Superior temporal gyrus (tissue), 1 donor: ENCODE measurements at regions not wholly inside any gene's neighbourhood (a gene's known extent, or its start where the extent isn't known, plus 50 kb on each side); places are given as distances from the start of the nearest gene placed in this dataset.

Experiments
- DNase-seq: peaks from one replicate; pipeline ENCODE4 v3.0.0-alpha.2; 2016; ENCODE audit errors: extremely low spot score

DNA sequence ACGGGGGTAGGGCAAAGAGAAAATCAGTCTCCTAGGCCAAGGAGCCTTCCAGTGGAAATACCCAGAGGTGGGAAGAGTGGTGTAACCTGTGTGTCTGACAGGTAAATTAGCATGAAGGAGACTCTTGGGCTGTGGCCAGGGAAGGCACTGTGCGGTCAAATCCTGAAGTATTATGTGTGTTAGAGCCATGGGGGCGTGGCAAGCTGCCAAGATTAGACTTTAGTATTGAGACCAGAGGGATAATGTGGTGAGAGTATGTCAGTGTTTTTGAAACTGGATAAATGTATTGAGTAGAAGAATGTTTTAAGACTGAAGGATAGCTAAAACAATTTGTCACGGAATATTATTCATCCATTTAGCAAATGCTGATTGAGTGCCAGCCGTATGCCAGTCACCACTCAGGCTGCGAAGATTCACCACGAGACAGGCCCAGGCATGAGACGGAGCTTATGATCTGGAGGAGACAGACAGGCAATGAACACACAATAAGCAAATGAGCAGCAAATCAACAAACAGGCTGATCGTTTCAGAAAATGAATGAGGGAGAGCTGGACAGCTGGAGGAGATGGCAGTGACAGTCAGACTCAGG lies 445.9 kb downstream of the MCTP2 start:
- no peak for DNase-seq

DNA sequence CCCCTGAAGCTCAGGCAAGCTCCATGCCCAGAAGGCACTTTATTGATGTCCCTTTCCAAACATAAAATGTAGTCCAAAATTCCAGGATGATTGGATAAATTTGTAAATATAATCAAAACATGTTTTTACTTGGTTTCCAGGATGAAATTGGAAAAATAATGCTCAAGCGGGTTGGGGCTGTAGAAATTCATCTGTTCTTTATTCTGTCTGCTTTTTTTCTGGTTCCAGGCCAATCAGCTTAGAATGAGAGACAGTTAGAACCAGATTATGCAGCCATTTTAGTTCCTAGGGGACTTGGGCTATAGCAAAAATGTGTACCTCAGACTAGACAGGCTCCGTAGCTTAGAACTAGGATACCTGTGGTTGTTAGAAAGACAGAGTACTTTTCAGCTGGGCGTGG lies 450.8 kb downstream of the MCTP2 start:
- no peak for DNase-seq

DNA sequence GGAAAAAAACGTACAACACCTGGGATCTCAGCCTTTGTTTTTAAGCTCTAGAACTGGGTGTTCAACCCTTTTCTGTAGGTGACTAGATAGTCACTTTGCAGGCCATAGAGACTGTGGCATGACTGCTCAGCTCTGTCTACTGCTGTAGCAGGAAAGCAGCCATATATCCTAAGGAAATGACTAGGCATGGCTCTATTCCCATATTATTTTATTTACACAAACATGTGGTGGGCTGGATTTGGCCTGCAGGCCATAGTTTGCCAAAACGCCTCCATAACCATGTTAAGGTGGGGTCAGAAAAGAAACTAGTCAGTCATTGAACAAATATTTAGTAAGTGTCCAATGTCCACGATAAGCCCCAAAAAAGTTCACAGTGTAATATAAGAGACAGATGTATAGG lies 452.5 kb downstream of the MCTP2 start:
- no peak for DNase-seq

DNA sequence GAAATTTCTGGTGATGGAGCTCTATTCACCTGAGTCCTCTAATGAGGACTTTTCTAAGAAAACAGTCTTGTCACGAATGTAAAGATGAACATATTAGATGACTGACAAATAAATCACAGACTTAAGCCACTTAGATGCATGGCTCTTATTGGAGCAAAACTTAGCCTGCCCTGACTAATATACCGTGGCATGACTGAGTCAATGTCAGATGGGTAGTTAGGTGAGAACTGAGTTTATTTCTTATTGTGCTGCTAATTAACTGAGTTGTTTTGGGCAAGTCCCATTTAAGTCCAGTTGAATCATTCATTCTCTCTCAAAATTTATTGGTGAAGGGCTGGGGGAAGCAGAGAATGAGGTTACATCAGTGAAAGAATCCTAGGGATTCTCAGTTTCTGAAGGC lies 459.8 kb downstream of the MCTP2 start:
- DNase-seq, result no peak

DNA sequence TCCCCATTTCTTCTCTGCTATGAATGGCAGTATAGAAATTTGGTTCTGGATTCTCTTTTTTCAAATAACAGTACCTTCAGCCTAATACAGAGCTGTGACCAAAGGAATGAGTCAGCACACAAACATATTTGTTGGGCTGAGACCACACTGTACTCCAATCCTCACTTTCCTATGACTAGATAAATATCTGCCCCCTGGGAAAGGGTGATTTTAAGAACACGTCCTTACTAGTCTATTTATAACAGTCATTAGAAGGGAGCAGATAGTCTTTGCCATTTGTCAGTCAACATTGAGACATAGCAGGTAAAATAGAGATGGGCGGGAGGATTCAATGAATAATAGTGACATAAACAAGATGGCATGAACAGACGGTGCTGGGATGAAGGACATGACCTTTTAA lies 461.3 kb downstream of the MCTP2 start:
- no peak for DNase-seq

DNA sequence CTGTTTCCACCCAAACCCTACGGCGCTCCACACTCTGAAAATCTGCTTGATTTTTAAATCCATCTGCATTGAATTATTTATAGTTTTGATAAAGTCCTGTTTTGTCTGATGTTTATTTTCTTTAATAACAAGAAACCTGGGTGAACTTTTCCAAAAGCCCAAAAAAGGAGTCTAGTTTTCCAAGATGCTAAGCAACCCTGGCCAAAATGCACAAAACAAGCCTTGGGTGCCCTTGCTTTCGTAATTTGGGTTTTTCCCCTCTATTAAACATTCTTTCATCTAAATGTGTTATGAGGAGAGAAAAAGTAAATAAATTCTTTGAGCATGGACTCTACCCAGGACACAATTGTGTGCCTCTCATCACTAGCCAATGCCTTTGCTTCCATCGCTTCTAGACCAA lies 468.9 kb downstream of the MCTP2 start:
- DNase-seq, result no peak

DNA sequence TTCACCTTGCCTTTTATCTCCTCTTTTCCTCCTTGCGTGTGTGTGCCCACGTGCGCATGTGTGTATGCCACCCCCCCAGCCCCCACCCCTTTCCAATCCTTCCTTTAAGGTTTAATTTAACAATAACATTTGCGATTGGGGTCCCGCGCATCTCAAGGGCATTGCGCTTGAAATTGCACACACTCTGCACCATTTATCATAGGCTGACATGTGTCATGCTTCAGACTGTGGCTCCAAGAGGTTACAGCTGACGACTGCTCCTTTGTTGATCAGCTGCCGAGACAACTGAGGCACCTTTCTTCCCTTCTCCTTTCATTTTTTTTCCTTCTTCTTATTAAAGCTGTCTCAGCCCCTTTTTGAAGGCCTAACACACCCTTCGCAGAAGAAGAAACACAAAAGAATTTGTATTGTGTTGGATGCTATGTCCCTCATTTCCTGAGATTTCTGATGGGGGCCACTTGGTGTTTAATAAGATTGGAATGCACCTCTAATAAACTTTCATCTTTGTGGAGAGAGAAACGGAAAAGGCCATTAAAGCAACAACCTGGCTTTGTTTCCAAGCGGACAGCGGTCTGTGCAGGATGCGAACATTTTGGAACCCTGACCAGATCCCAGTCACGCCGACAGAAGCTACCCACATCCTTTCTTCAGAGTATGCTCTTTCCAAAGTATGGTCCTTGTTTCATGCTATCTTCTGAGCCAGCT lies 470.1 kb downstream of the MCTP2 start:
- DNase-seq, result no peak

DNA sequence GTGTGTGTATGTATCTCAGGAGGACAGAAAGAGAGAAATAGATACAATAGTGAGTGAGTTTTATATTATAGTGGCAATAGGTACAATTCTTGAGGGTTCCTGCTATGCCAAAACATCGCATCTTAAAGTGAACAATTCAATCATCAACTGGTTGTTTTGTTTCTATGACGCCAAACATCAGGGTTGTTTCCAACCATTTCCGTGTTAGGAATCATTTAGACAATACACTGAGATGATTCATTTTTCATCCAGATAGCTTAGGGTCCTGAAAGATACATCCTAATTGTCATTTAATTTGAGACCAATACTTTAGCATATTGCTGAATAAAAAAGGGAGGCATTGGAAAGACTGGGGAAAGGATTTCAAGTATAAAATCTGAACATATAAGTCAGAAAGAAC lies 472.2 kb downstream of the MCTP2 start:
- no peak for DNase-seq

DNA sequence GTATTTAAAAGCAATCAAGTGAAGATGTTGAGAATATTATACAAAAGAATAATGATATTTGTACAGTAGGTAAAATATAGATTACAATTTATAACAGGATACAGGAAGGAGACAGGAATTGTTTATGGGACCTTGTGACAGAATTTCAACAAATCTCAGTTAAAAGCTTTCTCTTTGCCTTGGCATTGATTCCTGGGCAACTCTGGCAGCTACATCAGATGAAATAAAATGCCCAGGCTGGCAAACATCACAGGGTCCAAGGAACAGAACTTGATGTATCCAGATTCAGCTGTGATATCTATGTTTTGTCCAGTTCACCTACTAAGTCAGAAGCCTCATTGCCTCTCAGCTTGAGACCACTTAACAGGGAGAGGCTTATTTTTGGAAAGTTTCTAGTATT lies 473.1 kb downstream of the MCTP2 start:
- no peak for DNase-seq

DNA sequence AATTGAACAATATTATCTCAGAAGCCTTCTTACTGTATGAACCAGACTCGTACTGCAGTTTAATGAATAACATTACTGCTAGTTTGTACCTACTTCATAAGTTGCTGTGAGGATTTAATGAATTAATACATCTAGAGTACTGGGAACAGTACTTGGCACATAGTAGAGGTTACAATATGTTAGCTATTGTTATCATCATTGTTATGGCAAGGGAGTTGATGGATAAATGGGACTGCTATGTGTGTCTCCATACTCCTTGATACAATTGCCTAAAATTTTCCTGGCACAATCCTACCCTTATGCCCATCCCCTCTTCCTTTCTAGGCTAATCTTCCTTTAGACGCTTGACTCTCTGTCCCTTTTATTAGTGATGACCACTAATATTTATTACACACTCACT lies 473.6 kb downstream of the MCTP2 start:
- DNase-seq, result no peak

DNA sequence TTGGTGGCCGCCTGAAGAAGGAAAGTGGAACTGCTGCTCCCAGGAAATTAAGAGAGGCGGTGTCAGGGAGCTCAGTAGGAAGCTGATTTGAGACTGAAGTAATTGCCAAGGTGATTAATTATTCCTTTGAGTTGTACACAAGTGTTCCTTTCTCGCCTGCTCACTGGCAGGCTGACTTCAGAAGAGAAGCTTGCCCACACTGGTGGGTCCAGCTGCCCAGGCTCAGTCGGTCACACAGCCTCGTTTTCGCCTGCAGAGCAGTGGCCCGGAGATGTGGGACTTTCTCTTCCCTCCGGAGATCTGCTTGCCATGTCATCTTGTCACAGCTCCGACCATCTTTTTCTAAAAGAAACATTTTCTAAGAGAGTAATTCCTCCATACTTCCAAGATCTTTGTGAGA lies 478.0 kb downstream of the MCTP2 start:
- DNase-seq, result no peak

DNA sequence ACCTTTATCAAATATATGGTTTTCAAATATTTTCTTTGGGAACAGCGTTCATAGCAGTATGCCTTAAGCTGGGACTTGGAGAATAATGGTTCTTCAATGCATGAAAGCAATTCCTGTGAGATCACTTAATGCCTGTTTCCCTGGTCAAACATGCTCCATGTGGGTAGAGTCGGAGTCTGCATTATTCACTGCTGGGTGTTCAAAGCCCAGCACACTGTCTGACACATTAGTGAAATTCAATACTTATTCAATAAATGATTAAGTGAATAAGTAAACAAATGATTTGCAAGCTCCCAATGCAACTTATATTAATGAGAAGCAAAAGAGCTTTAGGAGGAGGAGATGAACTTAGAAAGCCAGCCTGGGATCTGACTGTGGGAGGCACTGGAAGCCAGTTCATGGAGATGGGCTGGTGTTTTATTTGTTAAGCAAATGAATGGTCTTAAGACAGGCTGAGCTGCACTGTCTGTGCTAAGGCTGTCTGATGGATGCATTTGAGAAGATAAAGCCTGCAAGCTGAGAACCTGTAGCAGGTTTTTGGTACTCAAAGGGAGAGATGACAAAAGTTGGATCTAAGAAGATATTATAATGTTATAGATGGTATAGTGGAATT lies 490.8 kb downstream of the MCTP2 start:
- no peak for DNase-seq

DNA sequence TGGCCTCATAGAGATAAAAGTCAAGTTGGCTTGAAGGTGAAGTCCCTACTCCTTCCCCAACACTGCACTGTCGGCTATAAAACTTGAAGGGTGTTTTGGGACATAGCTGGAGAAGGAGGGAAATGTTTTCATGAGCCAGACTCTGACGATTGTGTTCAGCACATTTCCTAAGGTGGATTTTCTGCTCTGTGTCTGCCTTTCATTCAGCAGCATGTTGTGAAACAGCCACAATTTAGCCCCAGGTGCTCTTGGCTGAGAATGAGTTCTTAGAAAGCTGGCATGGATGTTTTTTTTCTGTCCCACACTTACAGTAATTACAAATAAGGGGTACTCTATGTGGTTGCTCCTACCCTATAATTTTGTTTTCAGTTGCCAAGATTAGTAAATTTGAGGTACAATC lies 492.4 kb downstream of the MCTP2 start:
- DNase-seq, result no peak

DNA sequence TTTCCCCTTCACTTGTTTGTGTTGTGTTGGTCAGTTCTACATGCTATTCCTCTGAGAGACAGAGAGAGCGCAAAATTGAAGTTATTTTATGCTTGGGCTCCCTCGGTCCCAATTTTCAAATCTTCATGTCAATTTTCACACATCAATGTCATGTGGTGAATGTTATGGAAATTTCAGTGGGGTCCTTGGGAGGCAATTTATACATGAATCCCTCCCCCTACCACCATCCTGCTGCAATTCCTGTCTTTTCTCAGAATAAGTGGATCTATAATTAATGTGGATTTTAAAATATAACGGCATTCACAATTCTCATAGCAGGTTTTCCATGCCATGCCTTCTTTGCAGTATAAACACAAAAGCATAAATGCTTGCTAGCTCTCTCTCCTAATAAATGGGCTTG lies 499.9 kb downstream of the MCTP2 start:
- no peak for DNase-seq

DNA sequence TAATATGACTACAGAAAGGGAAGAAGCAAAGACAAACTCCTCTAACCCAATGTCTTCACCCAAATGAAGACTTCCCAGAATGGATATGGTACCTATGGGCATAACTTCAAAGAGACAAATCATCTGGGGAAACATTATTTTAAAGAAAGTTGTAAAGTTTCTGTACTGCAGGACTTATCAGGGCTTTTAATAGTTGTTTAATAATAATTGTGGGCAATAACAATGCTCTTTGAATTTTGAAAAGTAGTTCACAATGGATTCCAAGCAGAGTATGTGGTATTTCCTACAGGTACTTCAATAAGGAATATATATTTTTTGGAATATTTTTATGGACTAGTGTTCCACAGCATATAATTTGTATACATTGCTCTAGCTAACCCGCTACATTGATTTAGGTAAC lies 503.1 kb downstream of the MCTP2 start:
- DNase-seq, result no peak

DNA sequence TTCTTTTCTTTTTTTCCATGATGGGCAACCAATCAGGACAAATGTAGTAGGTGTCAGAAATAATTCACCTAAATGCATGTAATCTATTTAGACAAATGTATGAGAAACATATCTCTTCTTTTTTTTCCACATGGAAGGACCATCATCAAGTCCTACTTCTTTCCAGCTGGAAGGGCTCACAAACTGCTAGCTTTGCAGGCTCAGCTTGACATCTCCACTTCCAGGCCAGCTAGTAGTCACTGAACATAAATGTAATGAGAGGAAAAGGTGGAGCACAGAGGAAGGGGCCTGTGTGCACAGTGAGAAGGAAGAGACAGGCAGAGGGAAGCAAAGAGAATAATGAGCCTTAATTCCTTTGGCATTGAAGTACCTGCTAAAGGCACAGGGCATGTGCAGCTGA lies 504.9 kb downstream of the MCTP2 start:
- DNase-seq, result no peak

DNA sequence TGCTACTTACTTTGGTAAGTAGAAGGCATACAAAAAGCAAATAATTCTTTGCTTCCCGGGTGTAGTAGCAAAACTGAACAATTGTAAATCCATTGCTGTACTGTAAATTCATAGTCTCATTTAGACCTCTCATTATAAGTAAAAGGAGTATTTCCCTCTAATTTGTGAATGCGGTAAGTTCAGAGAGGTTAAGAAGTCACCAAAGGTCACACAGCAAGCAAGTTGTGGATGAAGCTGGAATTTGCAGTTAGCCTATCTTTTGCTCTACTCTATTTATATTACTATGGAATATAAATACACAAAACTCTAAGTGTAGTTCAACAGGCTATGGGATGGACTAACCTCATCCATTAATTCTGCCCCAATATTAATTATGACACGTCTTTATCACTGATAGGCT lies 508.3 kb downstream of the MCTP2 start:
- DNase-seq, result no peak

DNA sequence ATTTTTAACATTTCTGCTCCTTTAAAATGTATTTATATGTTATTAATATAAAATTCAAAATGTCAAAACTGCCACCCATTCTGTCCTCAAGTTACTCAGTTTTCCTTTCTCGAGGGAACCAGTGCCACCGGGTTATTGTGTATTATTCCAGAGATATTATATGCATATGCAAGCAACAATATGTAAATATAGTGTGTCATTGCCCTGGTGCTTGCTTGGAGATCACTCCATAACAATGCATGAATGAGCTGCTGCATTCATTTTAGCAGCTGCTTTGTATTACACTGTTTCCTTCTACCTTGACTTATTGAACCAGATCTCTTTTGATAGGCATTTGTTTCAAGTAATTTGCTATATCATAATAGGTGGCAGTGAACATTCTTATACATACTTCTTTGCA lies 509.1 kb downstream of the MCTP2 start:
- no peak for DNase-seq

DNA sequence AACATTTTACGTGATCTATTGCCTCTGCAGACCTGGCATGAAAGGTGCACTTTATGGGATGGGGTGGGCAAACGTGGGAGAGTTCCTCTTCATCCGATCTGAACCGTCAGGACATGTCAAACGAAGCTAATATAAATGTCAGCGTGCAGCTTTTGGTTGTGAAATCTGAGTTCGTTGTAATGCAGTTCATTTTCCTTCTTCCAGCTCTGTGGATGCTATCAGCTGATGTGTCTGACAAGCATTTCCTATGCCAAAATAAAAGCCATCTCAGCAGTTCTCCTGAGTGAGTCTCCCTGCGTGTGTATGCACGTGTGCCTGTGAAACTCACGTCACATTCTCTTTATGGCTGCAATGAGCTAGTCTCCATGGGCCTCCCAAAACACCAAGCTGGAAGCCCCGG lies 512.3 kb downstream of the MCTP2 start:
- DNase-seq, result no peak

DNA sequence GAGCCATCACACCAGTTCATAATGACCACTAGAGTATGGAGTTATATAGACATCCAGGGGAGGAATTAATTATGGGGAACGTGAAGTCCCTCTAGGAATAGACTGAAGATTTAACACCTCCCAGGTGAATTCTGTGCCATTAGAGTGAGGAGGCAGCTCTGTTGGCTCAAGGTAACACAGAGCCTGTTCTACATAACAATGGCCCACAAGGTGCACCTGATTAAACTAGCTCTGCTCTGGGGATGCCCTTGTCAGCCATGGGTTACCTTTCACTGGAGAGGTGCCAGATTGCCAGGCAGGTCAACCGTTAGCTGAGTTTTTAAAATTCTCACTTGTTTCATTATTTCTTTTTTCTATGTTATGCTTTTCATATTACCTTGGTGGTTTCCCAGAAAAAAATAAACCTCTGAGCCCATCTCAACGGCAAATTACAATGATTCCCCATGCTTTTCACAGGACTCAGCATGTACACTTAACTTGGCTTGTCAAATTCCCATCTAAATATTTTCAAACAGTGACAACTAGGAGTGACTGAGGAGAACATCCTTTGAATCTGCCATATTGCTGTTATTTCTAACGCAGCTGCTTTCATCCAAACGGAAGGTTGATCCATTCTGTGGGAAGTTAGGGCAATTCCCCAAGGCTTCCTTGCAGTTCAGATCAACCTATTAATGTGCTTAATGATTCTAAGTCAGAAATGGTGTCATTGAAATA lies 512.9 kb downstream of the MCTP2 start:
- no peak for DNase-seq

DNA sequence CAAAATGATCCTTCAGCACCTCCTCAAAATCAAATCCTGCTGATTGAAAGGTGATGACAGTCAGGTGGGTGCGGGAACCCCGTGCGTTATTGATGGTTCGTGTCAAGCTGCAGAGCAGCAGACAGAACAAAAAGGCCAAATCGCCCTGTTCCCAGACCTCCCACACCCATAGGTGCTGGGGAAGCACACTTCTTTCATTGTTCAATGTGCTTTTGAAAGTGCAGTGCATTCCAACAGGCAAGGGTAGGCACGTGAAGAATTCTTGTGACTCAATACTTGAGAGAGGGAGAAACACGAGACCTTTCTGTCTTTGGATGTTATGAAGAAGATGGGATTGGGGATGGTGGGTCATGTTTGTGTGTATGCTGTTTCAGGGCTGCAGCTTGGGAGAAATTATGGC lies 514.0 kb downstream of the MCTP2 start:
- DNase-seq, result no peak

DNA sequence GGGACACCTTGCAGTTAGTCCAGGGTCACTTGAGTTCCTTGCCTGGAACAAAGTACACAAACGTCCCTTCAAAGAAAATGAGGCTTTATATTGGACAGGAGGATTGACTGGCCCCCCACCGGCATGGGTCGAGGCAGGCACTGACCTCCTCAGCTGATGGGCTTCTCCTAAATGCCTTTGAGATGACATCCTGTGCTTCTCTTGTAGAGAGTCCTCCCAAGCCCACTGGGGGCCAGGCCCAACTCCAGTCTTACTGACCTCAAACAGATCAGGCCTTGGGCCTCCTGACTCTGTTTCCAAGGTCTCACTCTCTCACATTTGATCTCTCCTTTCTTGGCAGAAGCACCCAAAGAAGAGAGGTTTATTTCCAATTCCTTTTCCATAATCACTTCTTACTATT lies 516.1 kb downstream of the MCTP2 start:
- no peak for DNase-seq
